GM23338 (cell line): ENCODE measurements at regions not wholly inside any gene's neighbourhood (a gene's known extent, or its start where the extent isn't known, plus 50 kb on each side); places are given as distances from the start of the nearest gene placed in this dataset.

Experiments
- ATAC-seq: fragments of 200-7000 bp; cut with Tn5 transposase; 3 replicates; pipeline ENCODE4 v1.9.1; 2020
- DNase-seq: peaks from one replicate; pipeline ENCODE4 v3.0.0-alpha.2; 2015; ENCODE audit warnings: low spot score
- H2AFZ ChIP-seq: fragments of 200-600 bp; sonication (generic); 2 replicates; pipeline ENCODE4 v1.8.0; 2016; ENCODE audit warnings: antibody characterized with exemption, mild to moderate bottlenecking, moderate library complexity
- H3F3A ChIP-seq: fragments of 200-600 bp; sonication (generic); replicated peaks from 2 replicates; pipeline ENCODE4 v1.8.0; 2017; ENCODE audit warnings: antibody characterized with exemption, mixed run types, low read depth
- H3K27ac ChIP-seq: fragments of 200-600 bp; sonication (generic); 2 replicates; pipeline ENCODE4 v1.6.1; 2016; ENCODE audit warnings: low read depth
- H3K27me3 ChIP-seq: fragments of 200-600 bp; sonication (generic); 2 replicates; pipeline ENCODE4 v1.8.0; 2016; ENCODE audit warnings: mild to moderate bottlenecking, mixed run types, moderate library complexity; ENCODE audit not compliant: insufficient read depth
- H3K36me3 ChIP-seq: fragments of 200-600 bp; sonication (generic); 2 replicates; pipeline ENCODE4 v1.8.0; 2016; ENCODE audit warnings: mild to moderate bottlenecking; ENCODE audit not compliant: insufficient read depth
- H3K4me1 ChIP-seq: fragments of 200-600 bp; sonication (generic); 2 replicates; pipeline ENCODE4 v1.8.0; 2016; ENCODE audit warnings: mild to moderate bottlenecking, moderate library complexity; ENCODE audit not compliant: insufficient read depth
- H3K4me2 ChIP-seq: fragments of 200-600 bp; sonication (generic); 2 replicates; pipeline ENCODE4 v1.7.1; 2017; ENCODE audit warnings: mixed run types
- H3K4me3 ChIP-seq: fragments of 200-600 bp; sonication (generic); 2 replicates; pipeline ENCODE4 v1.6.1; 2016; ENCODE audit warnings: mixed run types
- H3K79me2 ChIP-seq: fragments of 200-600 bp; sonication (generic); replicated peaks from 2 replicates; pipeline ENCODE4 v1.8.0; 2017; ENCODE audit warnings: mild to moderate bottlenecking; ENCODE audit not compliant: insufficient read depth
- H3K9me2 ChIP-seq: fragments of 200-600 bp; sonication (generic); 2 replicates; pipeline ENCODE4 v1.8.0; 2017; ENCODE audit not compliant: insufficient read depth
- H4K20me1 ChIP-seq: fragments of 200-600 bp; sonication (generic); replicated peaks from 2 replicates; pipeline ENCODE4 v1.8.0; 2017; ENCODE audit warnings: mild to moderate bottlenecking; ENCODE audit not compliant: insufficient read depth
- H3K27ac Mint-ChIP-seq: 2 replicates; pipeline ENCODE4 v1.8.0; 2020; ENCODE audit warnings: inconsistent platforms, mild to moderate bottlenecking, moderate library complexity, mixed read lengths
- H3K27me3 Mint-ChIP-seq: 3 replicates; pipeline ENCODE4 v1.8.0; 2022; ENCODE audit warnings: low read depth, mild to moderate bottlenecking, moderate library complexity, mixed read lengths, inconsistent platforms; ENCODE audit not compliant: insufficient read depth, poor library complexity
- H3K36me3 Mint-ChIP-seq: 3 replicates; pipeline ENCODE4 v1.8.0; 2021; ENCODE audit warnings: low read depth, mild to moderate bottlenecking, inconsistent platforms, moderate library complexity, mixed read lengths
- H3K4me1 Mint-ChIP-seq: 3 replicates; pipeline ENCODE4 v1.8.0; 2020; ENCODE audit warnings: mild to moderate bottlenecking, inconsistent platforms, mixed read lengths
- H3K4me3 Mint-ChIP-seq: 3 replicates; pipeline ENCODE4 v1.8.0; 2021; ENCODE audit warnings: moderate library complexity, mild to moderate bottlenecking, inconsistent platforms, mixed read lengths
- H3K9me3 Mint-ChIP-seq: 3 replicates; pipeline ENCODE4 v1.8.0; 2020; ENCODE audit warnings: moderate library complexity, mild to moderate bottlenecking, inconsistent platforms, mixed read lengths
- JUNB ChIP-seq: IDR thresholded peaks from one replicate; pipeline ENCODE4 v1.6.1; 2016; ENCODE audit warnings: antibody characterized with exemption; ENCODE audit not compliant: unreplicated experiment
- NANOG ChIP-seq: IDR thresholded peaks from 2 replicates; pipeline ENCODE4 v1.6.1; 2016; ENCODE audit warnings: antibody characterized with exemption, borderline replicate concordance
- ZNF331 ChIP-seq: fragments of 250-450 bp; sonication (Bioruptor Pico); IDR thresholded peaks from 2 replicates; pipeline ENCODE4 v1.5.0; 2020; ENCODE audit warnings: low read depth, mild to moderate bottlenecking, moderate library complexity
- ZNF462 ChIP-seq: fragments of 250-450 bp; sonication (Bioruptor Pico); IDR thresholded peaks from 2 replicates; pipeline ENCODE4 v1.5.0; 2020; ENCODE audit warnings: mild to moderate bottlenecking, moderate library complexity
- TF ChIP-seq, protein P1 (sequence below): IDR thresholded peaks from 2 replicates; pipeline ENCODE4 v1.6.1; 2016; ENCODE audit warnings: antibody characterized with exemption

GRCh38 chr3:101936419-101937356 is 87.4 kb downstream of the NFKBIZ start (continued):
- TF ChIP-seq ZNF462 (CRISPR knock-in tag) (no peak), ZNF331 (CRISPR knock-in tag) (no peak)

GRCh38 chr3:101938262-101938847 is 89.0 kb downstream of the NFKBIZ start:
- Histone ChIP-seq H2AFZ (no peak overlapping the region), H3F3A (no peaks in the 10 kb centered on the region), H3K27ac (no peak overlapping the region), H4K20me1 (no peaks in the 10 kb centered on the region), H3K27me3 (no peaks in the 10 kb centered on the region), H3K4me3 (no peak overlapping the region), H3K36me3 (no peaks in the 10 kb centered on the region), H3K79me2 (no peaks in the 10 kb centered on the region), H3K9me2 (0 out of 2 replicates have a peak, but pooled peaks cover 5% of the 10 kb centered on the region), H3K4me2 (no peak overlapping the region), H3K4me1 (peaks cover 4% of the 10 kb centered on the region; the same call in 1 of the 2 replicates)
- H3K9me3 Mint-ChIP-seq = no peaks in the 10 kb centered on the region
- H3K36me3 Mint-ChIP-seq = no peaks in the 10 kb centered on the region
- DNase-seq = no peak
- no peak overlapping the region for H3K4me3 Mint-ChIP-seq
- ATAC-seq = no peak
- no peaks in the 10 kb centered on the region for H3K4me1 Mint-ChIP-seq
- H3K27ac Mint-ChIP-seq = no peak overlapping the region
- no peaks in the 10 kb centered on the region for H3K27me3 Mint-ChIP-seq
- TF ChIP-seq ZNF331 (CRISPR knock-in tag) = no peak
- no peak for TF ChIP-seq ZNF462 (CRISPR knock-in tag)
- no peak for TF ChIP-seq NANOG
- TF ChIP-seq, protein P1, sequence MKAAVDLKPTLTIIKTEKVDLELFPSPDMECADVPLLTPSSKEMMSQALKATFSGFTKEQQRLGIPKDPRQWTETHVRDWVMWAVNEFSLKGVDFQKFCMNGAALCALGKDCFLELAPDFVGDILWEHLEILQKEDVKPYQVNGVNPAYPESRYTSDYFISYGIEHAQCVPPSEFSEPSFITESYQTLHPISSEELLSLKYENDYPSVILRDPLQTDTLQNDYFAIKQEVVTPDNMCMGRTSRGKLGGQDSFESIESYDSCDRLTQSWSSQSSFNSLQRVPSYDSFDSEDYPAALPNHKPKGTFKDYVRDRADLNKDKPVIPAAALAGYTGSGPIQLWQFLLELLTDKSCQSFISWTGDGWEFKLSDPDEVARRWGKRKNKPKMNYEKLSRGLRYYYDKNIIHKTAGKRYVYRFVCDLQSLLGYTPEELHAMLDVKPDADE = no peak
- no peak for TF ChIP-seq JUNB
